Endodermal cell (in vitro differentiated cells): ENCODE measurements at regions not wholly inside any gene's neighbourhood (a gene's known extent, or its start where the extent isn't known, plus 50 kb on each side); places are given as distances from the start of the nearest gene placed in this dataset.

ENCODE experiments used
- DNase-seq: peaks from one replicate; pipeline ENCODE4 v3.0.0-alpha.2; 2017
- H3K27ac ChIP-seq: 2 replicates; pipeline ENCODE4 v1.5.1; 2013; ENCODE audit warnings: mild to moderate bottlenecking, low read depth, low read length, moderate library complexity
- H3K27me3 ChIP-seq: 2 replicates; pipeline ENCODE4 v1.6.1; 2013; ENCODE audit warnings: mild to moderate bottlenecking, low read length, moderate library complexity; ENCODE audit not compliant: insufficient read depth, control insufficient read depth, poor library complexity, severe bottlenecking
- H3K36me3 ChIP-seq: 2 replicates; pipeline ENCODE4 v1.7.0; 2013; ENCODE audit warnings: mild to moderate bottlenecking, low read length, moderate library complexity; ENCODE audit not compliant: control insufficient read depth, insufficient read depth
- H3K4me1 ChIP-seq: one replicate; pipeline ENCODE4 v1.7.0; 2013; ENCODE audit warnings: low read length; ENCODE audit not compliant: control insufficient read depth, insufficient read depth
- H3K4me3 ChIP-seq: 2 replicates; pipeline ENCODE4 v1.5.1; 2013; ENCODE audit warnings: mild to moderate bottlenecking, low read length, moderate library complexity
- H3K9ac ChIP-seq: 2 replicates; pipeline ENCODE4 v1.6.1; 2013; ENCODE audit warnings: mild to moderate bottlenecking, low read length, moderate library complexity; ENCODE audit not compliant: poor library complexity, severe bottlenecking; ENCODE audit errors: extremely low read depth
- H3K9me3 ChIP-seq: 2 replicates; pipeline ENCODE4 v1.6.1; 2013; ENCODE audit warnings: mild to moderate bottlenecking, low read length, moderate library complexity; ENCODE audit not compliant: control insufficient read depth
- H3K27ac Mint-ChIP-seq: 2 replicates; pipeline ENCODE4 v1.8.0; 2020; ENCODE audit warnings: mixed read lengths
- H3K27me3 Mint-ChIP-seq: 2 replicates; pipeline ENCODE4 v1.8.0; 2021; ENCODE audit warnings: mild to moderate bottlenecking, mixed read lengths; ENCODE audit not compliant: insufficient read depth
- H3K36me3 Mint-ChIP-seq: 2 replicates; pipeline ENCODE4 v1.8.0; 2020; ENCODE audit warnings: low read depth, mixed read lengths
- H3K4me1 Mint-ChIP-seq: 2 replicates; pipeline ENCODE4 v1.8.0; 2020; ENCODE audit warnings: mixed read lengths
- H3K4me3 Mint-ChIP-seq: 2 replicates; pipeline ENCODE4 v1.8.0; 2020; ENCODE audit warnings: mild to moderate bottlenecking, moderate library complexity, mixed read lengths
- H3K9me3 Mint-ChIP-seq: 2 replicates; pipeline ENCODE4 v1.8.0; 2020; ENCODE audit warnings: mild to moderate bottlenecking, mixed read lengths
- CTCF ChIP-seq: fragments of 200-600 bp; sonication (generic); conservative IDR thresholded peaks from 2 replicates; pipeline ENCODE4 v1.5.0; 2021; ENCODE audit warnings: antibody characterized with exemption, mild to moderate bottlenecking
- WGBS, 2 experiments: methylation state at CpG; one replicate each; pipeline versions ENCODE4 v1.1.5 to v1.1.7; 2013; ENCODE audit warnings: missing lambda C conversion rate in 2 of 2, mixed read lengths in 1 of 2; ENCODE audit not compliant: insufficient coverage in 1 of 2, insufficient read length in 1 of 2; 5-methylcytosine and 5-hydroxymethylcytosine counted together

GRCh38 chr2:167703441-167703840 is 544.0 kb downstream of the STK39 start:
- Mint-ChIP-seq H3K27ac (no peak overlapping the region), H3K9me3 (no peaks in the 10 kb centered on the region), H3K4me3 (no peak overlapping the region), H3K36me3 (no peaks in the 10 kb centered on the region), H3K4me1 (peaks cover 6% of the 10 kb centered on the region), H3K27me3 (no peaks in the 10 kb centered on the region)
- H3K27me3 ChIP-seq, result no peaks in the 10 kb centered on the region
- H3K9me3 ChIP-seq, result no peaks in the 10 kb centered on the region
- no peak for DNase-seq
- 79 to 87% methylated on average over 1 to 3 of the region's 3 CpGs for WGBS, 2 experiments
- H3K4me1 ChIP-seq, result peaks cover 4% of the 10 kb centered on the region
- H3K9ac ChIP-seq, result no peak overlapping the region
- no peak for TF ChIP-seq CTCF
- no peak overlapping the region for H3K27ac ChIP-seq
- no peak overlapping the region for H3K4me3 ChIP-seq
- no peaks in the 10 kb centered on the region for H3K36me3 ChIP-seq

- H3K27me3 ChIP-seq, result no peaks in the 10 kb centered on the region
- TF ChIP-seq CTCF, result no peak
- DNase-seq, result no peak
- Mint-ChIP-seq H3K36me3 (no peaks in the 10 kb centered on the region), H3K27me3 (no peaks in the 10 kb centered on the region), H3K27ac (no peak overlapping the region), H3K4me3 (no peak overlapping the region), H3K4me1 (peaks cover 13% of the 10 kb centered on the region), H3K9me3 (no peaks in the 10 kb centered on the region)
- H3K4me1 ChIP-seq, result peaks cover 8% of the 10 kb centered on the region
- no peaks in the 10 kb centered on the region for H3K36me3 ChIP-seq
- 100% methylated on average over 1 of the region's 1 CpG; no CpG with 5 or more reads in 1 of the 2 experiments for WGBS, 2 experiments
- H3K27ac ChIP-seq, result no peak overlapping the region
- no peaks in the 10 kb centered on the region for H3K9me3 ChIP-seq
- no peak overlapping the region for H3K4me3 ChIP-seq
- H3K9ac ChIP-seq, result no peak overlapping the region
These were observed 545.2 kb downstream of the STK39 start for GRCh38 chr2:167702227-167702626.

- Histone ChIP-seq H3K9me3 (no peaks in the 10 kb centered on the region), H3K4me1 (peaks cover 9% of the 10 kb centered on the region), H3K36me3 (no peaks in the 10 kb centered on the region), H3K9ac (no peak overlapping the region), H3K27me3 (no peaks in the 10 kb centered on the region), H3K4me3 (no peak overlapping the region), H3K27ac (no peak overlapping the region)
- Mint-ChIP-seq H3K36me3 (no peaks in the 10 kb centered on the region), H3K4me3 (no peak overlapping the region), H3K9me3 (no peaks in the 10 kb centered on the region), H3K4me1 (peaks cover 15% of the 10 kb centered on the region), H3K27ac (no peak overlapping the region), H3K27me3 (no peaks in the 10 kb centered on the region)
- no peak for TF ChIP-seq CTCF
- no peak for DNase-seq
- WGBS, 2 experiments, result 93 to 97% methylated on average over 4 of the region's 4 CpGs
These were observed 545.7 kb downstream of the STK39 start for GRCh38 chr2:167701651-167702050.
